G401 (cell line): ENCODE measurements at regions not wholly inside any gene's neighbourhood (a gene's known extent, or its start where the extent isn't known, plus 50 kb on each side); places are given as distances from the start of the nearest gene placed in this dataset.
"Not testable (repeated sequence)": the region's sequence is repeated elsewhere in the genome, so short reads cannot be mapped to it uniquely, and the experiment has no call there.

ENCODE experiments used
- DNase-seq: peaks from one replicate; pipeline ENCODE4 v3.0.0-alpha.2; 2015; ENCODE audit warnings: low spot score
- in situ Hi-C: cut with HindIII; loops from 2 replicates; pipeline ENCODE4 v1.10.0; 2016; ENCODE audit warnings: low sequenced_read_pairs, mixed read lengths

DNA sequence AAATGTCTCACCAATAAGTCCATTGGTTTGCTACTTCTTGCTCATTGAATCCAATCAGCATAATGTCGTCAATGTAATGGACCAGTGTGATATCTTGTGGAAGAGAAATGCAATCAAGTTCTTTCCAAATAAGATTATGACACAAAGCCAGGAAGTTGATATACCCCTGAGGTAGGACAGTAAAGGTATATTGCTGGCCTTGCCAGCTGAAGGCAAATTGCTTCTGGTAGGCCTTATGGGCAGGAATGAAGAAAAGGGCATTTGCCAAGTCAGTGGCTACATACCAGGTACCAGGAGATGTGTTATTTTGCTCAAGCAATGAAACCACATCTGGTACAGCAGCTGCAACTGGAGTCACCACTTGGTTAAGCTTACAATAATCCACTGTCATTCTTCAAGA is 276.1 kb downstream of the C12orf75 start:
- in situ Hi-C loops, DNase-seq: not testable (repeated sequence)

DNA sequence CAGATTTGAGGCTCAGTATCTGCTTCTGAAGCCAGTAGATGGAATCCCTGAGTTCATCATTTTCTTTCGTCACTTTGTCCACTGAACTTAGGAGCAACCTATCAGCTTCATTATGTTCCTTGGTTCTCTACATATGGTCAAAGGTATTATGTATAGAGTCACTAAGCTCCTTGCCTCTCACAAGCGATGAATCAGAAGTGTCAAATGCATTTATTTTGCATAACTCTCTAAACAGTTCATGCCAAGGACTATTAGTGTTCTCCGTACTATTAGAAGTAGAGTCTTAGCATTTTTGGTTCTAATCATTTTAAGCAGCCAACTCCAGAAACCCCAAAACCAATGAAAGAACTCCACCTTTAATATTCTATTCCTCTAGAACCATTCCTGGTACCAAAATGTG is 278.5 kb downstream of the C12orf75 start:
- in situ Hi-C loops, result not testable (repeated sequence)

DNA sequence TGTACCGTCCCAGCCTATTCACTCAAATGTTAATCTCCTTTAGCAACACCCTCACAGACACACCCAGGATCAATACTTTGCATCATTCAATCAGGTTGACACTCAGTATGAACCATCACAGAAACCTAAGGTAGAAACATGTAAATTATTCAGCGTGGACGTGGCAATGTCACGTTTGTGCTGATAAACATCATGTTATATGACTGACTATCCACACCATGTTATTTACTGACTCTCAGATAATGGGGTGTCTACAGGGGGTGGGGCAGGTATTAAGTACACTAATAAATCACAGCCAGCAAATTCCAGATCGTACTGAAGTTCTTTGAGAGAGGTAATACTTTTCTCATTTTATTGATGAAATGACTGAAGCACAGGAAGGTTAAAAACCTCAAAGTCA is 280.0 kb downstream of the C12orf75 start:
- in situ Hi-C loops, result no loop called here
- no peak for DNase-seq

More for the DNA sequence above, 278.5 kb downstream of the C12orf75 start:
- DNase-seq, result not testable (repeated sequence)

DNA sequence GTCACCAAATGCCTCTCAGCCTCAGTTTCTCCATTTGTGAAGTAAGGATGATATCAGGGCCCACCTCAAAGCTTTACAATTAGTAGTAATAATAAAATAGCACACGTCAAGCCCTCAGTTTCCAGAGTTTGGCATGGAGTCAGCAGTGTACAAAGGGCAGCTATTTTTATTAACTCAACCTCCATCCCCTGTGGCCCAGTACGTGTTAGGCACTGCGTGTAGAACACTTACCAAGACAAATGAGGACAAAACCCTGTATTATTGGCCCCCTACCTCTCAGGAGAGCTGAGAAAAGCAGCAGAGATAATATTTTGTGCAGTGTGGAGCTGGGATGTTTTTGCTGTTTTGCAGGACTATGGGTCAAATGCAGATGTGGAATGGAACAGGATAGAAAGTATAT is 280.8 kb downstream of the C12orf75 start:
- in situ Hi-C loops, result no loop called here
- DNase-seq, result no peak

DNA sequence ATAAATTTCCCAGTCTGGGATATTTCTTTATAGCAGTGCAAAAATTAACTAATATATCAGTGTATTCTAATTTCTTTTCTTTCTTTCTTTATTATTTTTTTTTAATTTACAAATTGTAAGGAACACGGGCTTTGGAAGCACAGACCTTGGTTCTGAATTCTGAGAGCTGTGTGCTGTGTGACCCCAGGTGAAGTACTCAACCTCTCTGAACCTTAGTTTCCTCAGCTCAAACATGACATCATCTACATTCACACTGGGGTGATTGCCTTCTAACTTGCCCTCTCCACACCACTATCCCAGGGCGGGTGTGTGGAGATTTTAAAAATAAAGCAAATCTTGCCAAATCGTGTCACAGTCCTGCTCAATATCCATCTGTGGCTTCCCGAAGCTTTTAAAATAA is 282.8 kb downstream of the C12orf75 start:
- no peak for DNase-seq
- in situ Hi-C loops, result no loop called here

DNA sequence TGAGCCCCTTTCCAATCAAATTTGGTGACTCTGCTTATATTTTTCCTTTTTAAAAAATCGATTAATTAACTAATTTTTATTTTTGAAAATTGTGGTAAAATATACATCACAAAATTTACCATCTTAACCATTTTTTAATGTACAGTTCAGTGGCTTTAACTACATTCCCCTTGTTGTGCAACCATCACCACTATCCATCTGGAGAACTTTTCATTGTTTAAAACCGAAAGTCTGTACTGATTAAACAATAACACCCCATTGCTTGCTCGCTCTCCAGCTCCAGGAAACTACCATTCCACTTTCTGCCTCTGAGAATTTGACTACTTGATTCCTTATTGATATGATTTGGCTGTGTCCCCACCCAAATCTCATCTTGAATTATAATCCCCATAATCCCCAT is 283.4 kb downstream of the C12orf75 start:
- in situ Hi-C loops, result no loop called here
- no peak for DNase-seq

DNA sequence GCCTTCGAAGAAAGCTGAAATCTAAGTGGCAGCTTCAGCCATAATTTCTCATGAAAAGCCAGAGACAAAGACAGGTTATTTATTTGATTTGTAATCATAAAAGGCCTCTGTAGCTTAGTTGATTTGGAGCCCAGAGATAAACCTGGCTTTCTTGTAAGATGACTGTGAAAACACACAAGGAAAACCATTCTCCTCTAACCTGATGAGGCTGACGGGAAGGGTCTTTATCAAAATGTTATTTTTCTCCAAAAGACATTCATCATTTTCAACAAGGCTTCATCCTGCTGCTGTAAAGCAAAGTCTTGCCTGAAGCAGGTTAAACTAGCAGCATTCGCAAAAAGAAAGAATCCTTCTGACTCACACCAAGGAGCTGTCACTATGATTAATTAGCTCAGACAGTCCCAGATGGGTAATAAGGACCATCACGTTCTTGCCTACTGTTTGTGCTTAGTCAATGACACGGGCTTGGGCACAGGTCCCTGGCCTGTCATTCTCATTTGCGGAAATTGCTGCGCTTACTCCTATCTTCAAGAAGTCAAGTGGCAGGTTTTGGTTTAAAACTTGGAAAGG is 286.6 kb downstream of the C12orf75 start:
- in situ Hi-C loops, result no loop called here

DNA sequence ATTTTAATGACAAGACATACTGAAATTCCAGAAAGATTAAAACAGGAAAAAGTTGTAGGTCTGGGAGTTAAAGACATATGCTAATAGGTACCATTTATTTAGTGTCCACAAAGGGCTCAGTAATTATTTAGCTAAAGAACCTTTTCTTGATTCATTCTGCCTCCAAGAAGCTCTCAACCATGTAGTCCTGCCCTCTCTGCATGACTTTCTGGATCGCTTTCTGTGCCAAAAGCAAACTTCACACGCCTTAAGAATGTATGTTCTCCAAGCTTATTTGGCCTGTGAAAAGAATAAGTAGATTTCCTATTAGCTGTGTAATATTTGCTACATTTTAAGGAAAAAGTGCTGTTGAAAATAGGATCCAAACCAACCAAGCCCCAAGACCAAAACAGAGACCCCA is 291.7 kb downstream of the C12orf75 start:
- in situ Hi-C loops, result no loop called here
- no peak for DNase-seq

More for the DNA sequence above, 286.6 kb downstream of the C12orf75 start:
- DNase-seq, result no peak

DNA sequence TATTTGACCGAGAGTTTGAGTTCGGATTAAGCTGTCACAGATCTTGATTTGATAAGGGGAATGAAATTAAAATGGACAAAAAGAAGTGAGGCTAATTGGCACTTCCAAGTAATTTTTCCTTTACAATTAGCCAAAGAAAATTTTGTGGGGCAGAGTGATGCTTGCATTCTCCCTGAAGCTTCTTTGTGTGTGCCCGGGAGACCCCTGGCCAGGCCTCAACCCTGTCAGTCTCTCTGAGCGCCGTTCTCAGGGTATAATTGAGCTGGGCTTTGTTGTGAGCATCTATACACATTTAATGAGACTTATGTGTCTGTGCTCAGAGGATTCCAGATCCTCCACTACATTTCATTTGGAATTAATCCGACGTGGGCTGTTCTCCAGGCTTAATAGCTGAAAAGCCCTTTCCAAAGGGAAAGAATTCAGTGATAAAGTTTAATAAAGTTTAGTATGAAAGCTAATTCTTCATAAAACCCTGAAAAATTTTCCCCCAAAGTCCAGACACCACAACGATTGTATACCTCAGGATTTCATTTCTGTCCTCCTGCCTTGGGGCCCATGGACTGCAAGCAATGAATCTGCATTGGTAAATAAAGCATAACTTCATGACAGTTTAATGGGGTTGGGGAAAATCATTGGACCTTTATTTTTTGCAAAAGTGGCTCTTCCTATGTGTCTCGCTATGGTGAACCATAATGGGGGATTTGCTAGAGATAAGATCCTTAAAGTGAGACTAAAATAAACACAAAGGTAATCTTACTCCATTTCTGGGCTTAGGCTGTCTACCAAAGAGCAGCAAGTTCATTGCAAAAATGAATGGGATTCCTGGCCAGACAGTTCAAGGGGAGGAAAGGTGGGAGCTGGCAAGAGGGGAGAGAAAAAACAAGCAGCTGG is 292.6 kb downstream of the C12orf75 start:
- in situ Hi-C loops, result no loop called here
- DNase-seq, result no peak

DNA sequence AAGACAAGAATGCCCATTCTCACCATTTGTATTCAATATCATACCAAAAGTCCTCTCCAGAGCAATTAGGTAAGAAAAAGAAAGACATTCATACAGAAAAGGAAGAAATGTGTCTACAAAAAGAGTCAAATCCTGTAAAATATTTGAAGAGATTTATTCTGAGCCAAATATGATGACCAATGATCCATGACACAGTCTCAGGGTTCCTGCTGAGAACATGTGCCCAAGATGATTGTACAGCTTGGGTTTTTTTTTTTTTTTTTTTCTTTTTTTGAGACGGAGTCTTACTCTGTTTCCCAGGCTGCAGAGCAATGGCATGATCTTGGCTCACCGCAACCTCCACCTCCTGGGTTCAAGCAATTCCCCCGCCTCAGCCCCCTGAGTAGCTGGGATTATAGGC is 296.2 kb downstream of the C12orf75 start:
- DNase-seq, result no peak
- in situ Hi-C loops, result no loop called here

DNA sequence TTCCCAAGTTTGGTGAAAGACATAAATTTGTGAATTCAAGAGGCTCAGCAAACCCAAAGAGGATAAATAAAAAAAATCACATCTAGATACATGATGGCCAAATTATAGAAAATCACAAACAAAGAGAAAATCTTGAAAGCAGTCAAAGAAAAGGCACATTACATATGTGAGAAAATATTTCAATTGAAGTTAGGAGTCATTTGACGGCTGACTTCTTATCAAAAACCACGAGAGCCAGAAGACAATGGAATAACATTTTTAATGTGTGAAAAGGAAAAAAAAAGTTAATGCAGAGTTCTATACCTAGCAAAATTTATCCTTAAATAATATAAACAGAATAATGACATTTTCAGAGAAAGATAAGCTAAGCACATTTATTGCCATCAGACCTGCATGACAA is 307.0 kb downstream of the C12orf75 start:
- in situ Hi-C loops, result no loop called here
- no peak for DNase-seq

DNA sequence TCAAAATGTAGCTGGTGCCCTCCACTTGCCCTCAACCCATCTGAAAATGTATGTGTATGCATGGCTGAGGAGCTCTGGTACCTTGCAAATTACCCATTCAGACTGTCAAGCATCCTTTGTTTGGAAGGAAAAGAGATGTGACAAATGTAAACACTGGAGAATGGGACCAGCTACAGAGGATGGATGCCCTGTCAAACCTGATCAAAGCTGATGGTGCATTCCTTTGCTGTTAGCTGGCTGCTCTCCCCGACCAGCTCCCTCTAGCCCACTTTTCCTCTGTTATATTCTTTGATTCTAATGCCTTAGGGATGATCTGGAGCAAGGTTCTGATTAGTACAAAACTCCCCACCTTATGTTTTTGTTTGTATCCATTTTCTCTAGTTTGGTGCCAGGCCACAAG is 310.3 kb downstream of the C12orf75 start:
- in situ Hi-C loops, result no loop called here
- DNase-seq, result no peak

DNA sequence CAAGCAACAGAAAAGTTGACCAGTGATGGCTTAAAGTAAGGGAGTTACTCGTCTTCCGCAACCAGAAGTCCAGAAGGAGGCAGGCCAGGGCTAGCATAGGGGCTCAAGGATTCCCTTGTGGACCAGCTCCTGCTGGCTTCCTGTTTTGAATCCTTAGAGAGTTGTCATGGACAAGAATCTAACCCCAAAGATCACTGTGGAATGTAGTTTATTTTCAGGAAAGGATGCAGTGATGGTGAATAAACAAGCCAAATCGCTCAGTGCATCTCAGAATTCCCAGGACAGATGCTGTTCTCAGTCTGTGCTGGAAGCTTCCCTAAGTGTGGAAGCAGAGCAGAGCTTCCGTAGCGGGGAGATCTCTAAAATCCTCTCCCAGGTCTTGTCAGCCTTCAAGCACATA is 311.3 kb downstream of the C12orf75 start:
- in situ Hi-C loops, result no loop called here
- DNase-seq, result no peak

DNA sequence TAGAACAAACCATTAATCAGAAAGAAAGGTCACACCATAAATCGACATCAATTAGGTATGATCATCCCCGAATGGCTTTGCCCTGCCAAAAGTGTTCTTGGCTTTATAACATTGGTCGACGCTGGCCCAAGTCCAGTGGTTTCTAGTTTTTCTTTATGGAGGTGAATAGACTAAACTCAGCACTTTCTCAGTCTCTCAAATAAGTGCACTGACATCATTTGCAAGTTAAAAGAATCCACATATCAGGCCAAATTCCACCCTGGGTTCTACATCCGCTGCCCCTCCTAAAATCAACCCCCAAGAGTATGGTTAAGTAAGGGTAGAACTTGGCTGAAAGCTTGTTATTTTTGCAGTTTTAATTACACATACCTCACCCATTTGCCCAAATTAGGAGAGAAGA is 314.3 kb downstream of the C12orf75 start:
- in situ Hi-C loops, result no loop called here
- no peak for DNase-seq

DNA sequence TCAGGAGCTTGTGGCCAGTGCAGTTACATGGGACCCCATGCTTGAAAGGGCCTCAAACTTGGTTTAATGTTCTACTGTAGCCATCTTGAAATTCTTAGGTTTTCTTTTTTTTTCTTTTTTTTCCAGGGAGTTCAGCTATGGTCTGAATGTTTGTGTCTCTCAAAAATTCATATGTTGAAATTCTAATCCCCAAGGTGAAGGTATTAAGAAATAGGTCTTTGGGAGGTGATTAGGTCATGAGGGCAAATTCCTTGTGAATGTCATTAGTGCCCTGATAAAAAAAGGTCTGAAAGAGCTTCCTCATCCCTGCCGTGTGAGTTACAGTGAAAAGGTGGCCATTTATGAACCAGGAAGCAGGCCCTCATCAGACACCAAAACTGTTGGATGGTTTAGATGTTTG is 324.1 kb downstream of the C12orf75 start:
- in situ Hi-C loops, result no loop called here
- no peak for DNase-seq

DNA sequence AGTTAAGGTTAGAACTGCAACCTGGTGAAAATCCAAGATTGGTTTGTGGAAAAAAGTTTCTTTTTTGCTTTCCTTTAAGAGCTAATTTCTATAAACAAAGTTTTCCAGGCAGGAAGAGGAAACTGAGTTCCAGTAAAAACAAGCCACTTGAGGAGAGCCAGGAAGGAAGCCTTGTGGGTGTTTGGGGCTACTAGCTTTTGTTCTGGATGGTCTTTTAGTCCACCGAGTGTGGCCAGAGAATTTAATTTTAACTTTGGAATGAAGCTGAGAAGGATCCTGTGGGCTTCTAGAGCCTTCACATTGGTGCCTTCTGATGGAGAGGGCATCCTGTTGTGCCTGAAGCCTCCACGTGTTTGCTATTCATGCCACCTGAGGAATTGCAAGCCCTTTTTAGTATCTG is 327.9 kb downstream of the C12orf75 start:
- in situ Hi-C loops, result no loop called here
- no peak for DNase-seq

DNA sequence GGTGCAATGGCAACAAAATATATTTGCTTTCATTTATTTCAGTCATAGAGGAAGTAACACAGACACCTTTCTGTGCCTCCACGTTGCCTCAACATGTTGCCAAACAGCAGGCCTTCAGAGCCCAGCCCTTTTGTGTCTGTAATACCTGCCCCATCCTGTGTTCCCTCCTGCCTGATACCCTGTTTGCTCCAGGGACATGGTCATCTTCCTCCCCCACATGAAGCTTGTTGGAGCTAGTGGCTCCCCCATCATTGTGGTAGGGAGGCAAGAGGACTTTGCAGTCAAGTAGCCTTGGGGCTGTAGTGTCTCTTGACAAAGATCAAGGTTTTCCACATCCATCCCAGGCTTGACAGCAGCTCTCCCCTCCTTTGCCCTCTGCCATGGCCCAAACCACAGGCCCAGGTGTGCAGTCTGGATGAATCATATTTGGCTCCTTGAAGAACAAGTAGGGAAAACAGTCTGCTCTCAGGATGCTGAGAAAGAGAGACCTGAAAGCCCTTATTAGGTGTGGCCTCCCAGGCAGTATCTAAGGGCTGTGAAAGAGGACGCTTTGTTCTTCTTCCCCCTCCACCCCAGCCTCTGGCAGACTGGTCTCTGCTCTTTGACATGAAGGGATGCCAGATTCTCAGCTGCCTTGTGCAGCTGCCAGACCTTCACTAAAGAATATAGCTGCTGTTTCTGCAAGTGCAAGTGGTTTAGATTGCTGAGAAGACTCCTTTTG is 329.0 kb downstream of the C12orf75 start:
- in situ Hi-C loops, result no loop called here
- DNase-seq, result no peak

DNA sequence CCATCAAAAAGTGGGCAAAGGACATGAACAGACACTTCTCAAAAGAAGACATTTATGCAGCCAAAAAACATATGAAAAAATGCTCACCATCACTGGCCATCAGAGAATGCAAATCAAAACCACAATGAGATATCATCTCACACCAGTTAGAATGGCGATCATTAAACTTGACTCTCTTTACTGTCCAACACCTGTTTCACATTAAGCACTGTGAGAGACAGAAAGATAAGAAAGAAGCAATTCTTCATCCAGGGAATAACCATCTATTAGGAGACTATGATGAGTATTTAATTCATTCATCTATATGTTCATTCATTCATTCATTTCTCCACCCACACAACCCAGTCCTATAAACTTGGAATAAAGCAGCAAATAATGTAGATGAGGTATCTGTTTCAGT is 334.3 kb downstream of the C12orf75 start:
- in situ Hi-C loops, DNase-seq: not testable (repeated sequence)

DNA sequence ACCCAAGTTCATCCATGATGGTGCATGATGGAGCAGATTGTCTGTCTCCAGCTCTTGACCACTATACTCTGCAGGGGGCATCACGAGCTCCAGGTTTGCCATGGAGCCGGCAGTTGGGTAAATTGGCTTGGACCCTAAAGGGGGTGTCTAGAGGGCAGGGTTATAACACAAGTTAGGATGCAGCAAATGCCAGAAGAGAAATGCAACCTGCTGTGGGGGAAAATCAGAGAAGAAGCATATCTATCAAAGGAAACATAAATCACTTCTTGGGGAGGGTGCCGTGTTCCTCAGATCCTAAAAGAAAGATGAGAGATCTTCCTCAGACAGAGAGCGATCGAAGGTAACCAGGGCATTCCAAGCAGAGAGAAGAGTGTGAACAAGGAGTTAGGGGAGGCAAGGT is 334.9 kb downstream of the C12orf75 start:
- no peak for DNase-seq
- in situ Hi-C loops, result no loop called here

DNA sequence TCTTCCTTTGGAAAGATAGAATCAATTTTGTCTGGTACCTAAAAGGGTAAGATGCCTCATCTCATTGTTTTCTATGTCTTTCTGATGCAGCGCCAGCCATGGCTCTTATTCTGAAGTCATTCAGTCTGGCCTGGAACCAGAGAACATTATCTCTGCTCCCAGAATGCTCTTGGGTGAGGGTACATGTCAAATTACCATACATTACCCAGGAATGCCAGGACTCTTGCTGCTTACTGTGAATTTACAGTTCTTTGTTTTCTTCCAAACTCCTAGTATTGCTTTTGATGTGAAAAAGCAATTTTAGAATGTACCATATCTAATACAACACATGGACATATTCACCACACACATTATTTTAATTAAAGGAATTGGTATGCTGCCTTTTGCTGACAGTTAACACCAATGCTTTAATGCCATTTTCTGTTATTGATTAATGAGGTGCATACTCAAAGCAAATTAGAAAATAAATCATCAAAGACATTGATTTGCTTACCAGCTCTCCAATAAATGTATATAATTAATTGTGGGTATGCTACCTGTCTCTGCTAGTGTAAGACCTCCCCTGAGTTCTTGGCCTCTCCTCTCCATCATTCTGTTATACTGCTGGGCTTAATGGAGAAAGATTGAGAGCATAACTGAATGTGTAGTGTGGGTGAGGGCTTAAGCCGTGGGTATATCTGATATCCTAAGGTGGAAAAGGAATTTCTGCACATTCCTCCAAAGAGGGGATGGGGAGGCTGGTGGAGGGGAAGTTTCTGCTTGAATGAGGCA is 337.7 kb downstream of the C12orf75 start:
- DNase-seq, result no peak
- in situ Hi-C loops, result no loop called here
